Peyer's patch (tissue), 4 donors: ENCODE measurements at regions not wholly inside any gene's neighbourhood (a gene's known extent, or its start where the extent isn't known, plus 50 kb on each side); places are given as distances from the start of the nearest gene placed in this dataset.

Experiments used
- CTCF ChIP-seq, 6 experiments: fragments of 450-650 bp in 4 of 6; fragments of 200-600 bp in 2 of 6; sonication (generic) in 1 of 6; IDR thresholded peaks; one replicate each; pipeline ENCODE4 v1.5.1; 2017 to 2019; ENCODE audit warnings: antibody characterized with exemption in 6 of 6, mild to moderate bottlenecking in 3 of 6, moderate library complexity in 1 of 6
- POLR2A ChIP-seq, 2 donors: fragments of 450-650 bp; IDR thresholded peaks; one replicate each; pipeline ENCODE4 v1.5.1; 2017; ENCODE audit warnings: antibody characterized with exemption in 2 of 2, mild to moderate bottlenecking in 2 of 2, moderate library complexity in 2 of 2

- TF ChIP-seq CTCF (IDR thresholded peaks at IDR 0.05) (no peak), POLR2A (IDR thresholded peaks at IDR 0.05) (no peak)
Measured at GRCh38 chr7:32253299-32253698, 183.1 kb upstream of the PDE1C start.
